ENCODE measurements at regions not wholly inside any gene's neighbourhood (a gene's known extent, or its start where the extent isn't known, plus 50 kb on each side); places are given as distances from the start of the nearest gene placed in this dataset.

GRCh38 chr2:216296856-216297255, 75.4 kb downstream of the MARCHF4 start:
- TF ChIP-seq EZH2phosphoT487 (IDR thresholded peaks at IDR 0.05; ENCODE audit: borderline replicate concordance) (no peak), CTCF (conservative IDR thresholded peaks at IDR 0.05; ENCODE audit: low read length) (no peak)

Data from Loucy (cell line).